ENCODE measurements at regions not wholly inside any gene's neighbourhood (a gene's known extent, or its start where the extent isn't known, plus 50 kb on each side); places are given as distances from the start of the nearest gene placed in this dataset.

GRCh38 chr14:48251290-48251689, 575.9 kb upstream of the MDGA2 start:
- in situ Hi-C loops (cut with MboI; ENCODE audit: low pct_ligation_motif_present in 1 of 4, low pct_unique_long_range_greater_than_20kb in 1 of 4, low sequenced_read_pairs in 3 of 4) (no loop called here), intact Hi-C loops (cut with DNase I; ENCODE audit: low total_unique reads) (no loop called here)
- Histone ChIP-seq H3K27ac (no peak overlapping the region), H3K36me3 (no peaks in the 10 kb centered on the region), H3K4me1 (no peaks in the 10 kb centered on the region), H3K27me3 (no peaks in the 10 kb centered on the region), H3K9me3 (no peaks in the 10 kb centered on the region), H3K4me3 (no peak overlapping the region)
- 59 to 60% methylated on average over 5 of the region's 5 CpGs for WGBS, 2 donors (ENCODE audit: low coverage in 1 of 2)
- no peak for DNase-seq
- TF ChIP-seq POLR2AphosphoS5 (IDR thresholded peaks at IDR 0.05) (no peak), EP300 (IDR thresholded peaks at IDR 0.05; ENCODE audit: low read depth) (no peak), CTCF (IDR thresholded peaks at IDR 0.05) (no peak), POLR2A (IDR thresholded peaks at IDR 0.05) (no peak)

- H3K36me3 ChIP-seq: no peaks in the 10 kb centered on the region
- in situ Hi-C loops (cut with MboI; ENCODE audit: low pct_ligation_motif_present in 1 of 4, low pct_unique_long_range_greater_than_20kb in 1 of 4, low sequenced_read_pairs in 3 of 4): no loop called here
- DNase-seq: no peak
- WGBS, 2 donors (ENCODE audit: low coverage in 1 of 2): 75 to 83% methylated on average over 5 of the region's 5 CpGs
- TF ChIP-seq POLR2A (IDR thresholded peaks at IDR 0.05) (no peak), EP300 (IDR thresholded peaks at IDR 0.05; ENCODE audit: low read depth) (no peak), POLR2AphosphoS5 (IDR thresholded peaks at IDR 0.05) (no peak), CTCF (IDR thresholded peaks at IDR 0.05) (no peak)
- H3K4me1 ChIP-seq: no peaks in the 10 kb centered on the region
- no peak overlapping the region for H3K27ac ChIP-seq
- intact Hi-C loops (cut with DNase I; ENCODE audit: low total_unique reads): no loop called here
- H3K9me3 ChIP-seq: no peaks in the 10 kb centered on the region
- H3K27me3 ChIP-seq: no peaks in the 10 kb centered on the region
- no peak overlapping the region for H3K4me3 ChIP-seq
Measured at GRCh38 chr14:48250575-48250974, 575.2 kb upstream of the MDGA2 start.

- Histone ChIP-seq H3K36me3 (no peaks in the 10 kb centered on the region), H3K9me3 (no peaks in the 10 kb centered on the region), H3K4me1 (no peaks in the 10 kb centered on the region), H3K4me3 (no peak overlapping the region), H3K27me3 (no peaks in the 10 kb centered on the region), H3K27ac (no peak overlapping the region)
- in situ Hi-C loops (cut with MboI; ENCODE audit: low pct_ligation_motif_present in 1 of 4, low pct_unique_long_range_greater_than_20kb in 1 of 4, low sequenced_read_pairs in 3 of 4): no loop called here
- no peak for TF ChIP-seq POLR2AphosphoS5 (IDR thresholded peaks at IDR 0.05)
- no peak for TF ChIP-seq EP300 (IDR thresholded peaks at IDR 0.05; ENCODE audit: low read depth)
- no peak for TF ChIP-seq CTCF (IDR thresholded peaks at IDR 0.05)
- TF ChIP-seq POLR2A (IDR thresholded peaks at IDR 0.05): no peak
- WGBS, 2 donors (ENCODE audit: low coverage in 1 of 2): 45 to 50% methylated on average over 1 to 2 of the region's 2 CpGs
- intact Hi-C loops (cut with DNase I; ENCODE audit: low total_unique reads): no loop called here
- no peak for DNase-seq
Measured at GRCh38 chr14:48247977-48248376, 572.6 kb upstream of the MDGA2 start.

DNA sequence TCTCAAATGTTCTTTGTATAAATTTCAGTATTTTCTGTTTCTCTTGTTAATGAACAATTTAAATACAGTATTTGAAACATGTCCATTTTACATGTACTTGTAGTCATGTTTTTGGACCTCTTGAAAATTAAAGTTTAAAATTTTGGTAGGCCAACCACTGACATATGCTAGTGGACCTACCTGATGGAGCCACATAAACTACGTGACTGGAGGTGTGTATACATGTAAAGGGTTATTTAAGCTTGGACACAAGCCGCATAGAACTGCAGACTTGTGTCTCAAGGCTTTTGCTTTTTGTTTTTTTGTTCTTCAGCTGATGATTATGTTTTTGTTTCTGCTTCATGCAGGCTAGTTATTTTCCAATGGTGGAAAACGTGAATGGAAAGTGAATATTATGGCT, 568.5 kb upstream of the MDGA2 start:
- H3K36me3 ChIP-seq: no peaks in the 10 kb centered on the region
- DNase-seq: no peak
- WGBS, 2 donors (ENCODE audit: low coverage in 1 of 2): 77 to 78% methylated on average over 3 of the region's 3 CpGs
- TF ChIP-seq POLR2A (IDR thresholded peaks at IDR 0.05) (no peak), EP300 (IDR thresholded peaks at IDR 0.05; ENCODE audit: low read depth) (no peak), CTCF (IDR thresholded peaks at IDR 0.05) (no peak), POLR2AphosphoS5 (IDR thresholded peaks at IDR 0.05) (no peak)
- H3K4me1 ChIP-seq: no peaks in the 10 kb centered on the region
- in situ Hi-C loops (cut with MboI; ENCODE audit: low pct_ligation_motif_present in 1 of 4, low pct_unique_long_range_greater_than_20kb in 1 of 4, low sequenced_read_pairs in 3 of 4) (no loop called here), intact Hi-C loops (cut with DNase I; ENCODE audit: low total_unique reads) (no loop called here)
- H3K27ac ChIP-seq: no peak overlapping the region
- no peak overlapping the region for H3K4me3 ChIP-seq
- H3K27me3 ChIP-seq: no peaks in the 10 kb centered on the region
- H3K9me3 ChIP-seq: no peaks in the 10 kb centered on the region
